ENCODE measurements at regions not wholly inside any gene's neighbourhood (a gene's known extent, or its start where the extent isn't known, plus 50 kb on each side); places are given as distances from the start of the nearest gene placed in this dataset.

GRCh38 chr13:22114630-22115311, 443.9 kb downstream of the FGF9 start (continued):
- TF ChIP-seq ZNF692 (tag by site-specific recombination; IDR thresholded peaks at IDR 0.05) (peak; percentile 68), TRIM28 (IDR thresholded peaks at IDR 0.05; ENCODE audit: borderline replicate concordance, low read length) (peak; percentile 26; the same call in 1 of the 2 replicates), ZNF449 (tag by site-specific recombination; IDR thresholded peaks at IDR 0.05) (no peak), ZSCAN30 (tag by site-specific recombination; IDR thresholded peaks at IDR 0.05) (no peak), ZNF404 (tag by site-specific recombination; IDR thresholded peaks at IDR 0.05) (no peak), ZNF561 (tag by site-specific recombination; IDR thresholded peaks at IDR 0.05; ENCODE audit: borderline replicate concordance) (no peak), ZNF140 (tag by site-specific recombination; IDR thresholded peaks at IDR 0.05) (no peak), ZNF621 (tag by site-specific recombination; IDR thresholded peaks at IDR 0.05) (no peak), FEZF1 (tag by site-specific recombination; IDR thresholded peaks at IDR 0.05) (peak; percentile 99), ZNF10 (tag by site-specific recombination; IDR thresholded peaks at IDR 0.05) (no peak), ZNF398 (tag by site-specific recombination; IDR thresholded peaks at IDR 0.05) (peak; percentile 67; the same call in 1 of the 2 replicates), OSR2 (tag by site-specific recombination; IDR thresholded peaks at IDR 0.05) (0 out of 2 replicates have a peak, but pooled peaks have one; percentile 8), ZBTB44 (tag by site-specific recombination; IDR thresholded peaks at IDR 0.05) (no peak), SP7 (tag by site-specific recombination; IDR thresholded peaks at IDR 0.05) (peak; percentile 55), ZNF16 (tag by site-specific recombination; IDR thresholded peaks at IDR 0.05; ENCODE audit: low read depth) (no peak), ZBTB21 (tag by site-specific recombination; IDR thresholded peaks at IDR 0.05) (0 out of 2 replicates have a peak, but pooled peaks have one; percentile 35), ZXDB (tag by site-specific recombination; IDR thresholded peaks at IDR 0.05) (peak; percentile 36; the same call in 1 of the 2 replicates), ZNF248 (tag by site-specific recombination; IDR thresholded peaks at IDR 0.05) (no peak), ZNF791 (tag by site-specific recombination; IDR thresholded peaks at IDR 0.05) (no peak), ZNF335 (tag by site-specific recombination; conservative IDR thresholded peaks at IDR 0.05) (peak; percentile 30; the same call in 1 of the 2 replicates), HOXA7 (CRISPR knock-in tag; IDR thresholded peaks at IDR 0.05; ENCODE audit: borderline replicate concordance) (no peak), ZNF518A (tag by site-specific recombination; conservative IDR thresholded peaks at IDR 0.05; ENCODE audit: low read depth) (no peak), YY2 (tag by site-specific recombination; IDR thresholded peaks at IDR 0.05) (no peak), ZEB2 (tag by site-specific recombination; IDR thresholded peaks at IDR 0.05) (0 out of 2 replicates have a peak, but pooled peaks have one; percentile 22), REPIN1 (tag by site-specific recombination; IDR thresholded peaks at IDR 0.05; ENCODE audit: low read depth) (no peak), ZNF24 (tag by site-specific recombination; IDR thresholded peaks at IDR 0.05) (peak; percentile 66; the same call in 1 of the 2 replicates), TCF7L2 (IDR thresholded peaks at IDR 0.05; ENCODE audit: borderline replicate concordance, low read depth, low read length) (no peak)
